IMR-90 (cell line): ENCODE measurements at regions not wholly inside any gene's neighbourhood (a gene's known extent, or its start where the extent isn't known, plus 50 kb on each side); places are given as distances from the start of the nearest gene placed in this dataset.

ENCODE experiments used
- POLR2A ChIP-seq: IDR thresholded peaks from 2 replicates; pipeline ENCODE4 v1.6.1; 2012; ENCODE audit warnings: mild to moderate bottlenecking, low read depth, low read length
- USF2 ChIP-seq: fragments of 150-350 bp; IDR thresholded peaks from 2 replicates; pipeline ENCODE4 v1.6.1; 2017; ENCODE audit warnings: mild to moderate bottlenecking, antibody characterized with exemption, low read length, low read depth
- TF ChIP-seq, protein P1 (sequence below): conservative IDR thresholded peaks from 2 replicates; pipeline ENCODE4 v1.5.1; 2012; ENCODE audit warnings: mild to moderate bottlenecking, low read depth, low read length, improper control_type of control experiment

DNA sequence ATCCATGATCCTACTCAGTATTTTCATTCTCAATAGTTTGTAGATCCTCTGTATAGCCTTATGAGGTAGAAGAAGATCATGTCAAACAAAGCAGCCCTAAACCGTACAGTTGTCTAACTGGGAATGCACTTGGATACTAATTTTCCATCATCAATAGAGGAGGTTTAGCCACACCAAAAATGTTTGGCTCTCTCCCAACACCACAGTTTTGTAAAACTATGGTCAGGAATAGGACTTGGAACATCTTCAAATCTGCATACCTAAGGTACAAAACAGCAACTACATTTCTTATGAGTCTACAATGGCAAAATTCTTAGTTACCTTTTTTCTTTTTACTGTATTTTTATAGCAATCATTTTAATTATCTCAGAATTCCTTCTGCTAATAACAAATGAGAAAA lies 1001.6 kb downstream of the ROBO2 start:
- TF ChIP-seq, protein P1, sequence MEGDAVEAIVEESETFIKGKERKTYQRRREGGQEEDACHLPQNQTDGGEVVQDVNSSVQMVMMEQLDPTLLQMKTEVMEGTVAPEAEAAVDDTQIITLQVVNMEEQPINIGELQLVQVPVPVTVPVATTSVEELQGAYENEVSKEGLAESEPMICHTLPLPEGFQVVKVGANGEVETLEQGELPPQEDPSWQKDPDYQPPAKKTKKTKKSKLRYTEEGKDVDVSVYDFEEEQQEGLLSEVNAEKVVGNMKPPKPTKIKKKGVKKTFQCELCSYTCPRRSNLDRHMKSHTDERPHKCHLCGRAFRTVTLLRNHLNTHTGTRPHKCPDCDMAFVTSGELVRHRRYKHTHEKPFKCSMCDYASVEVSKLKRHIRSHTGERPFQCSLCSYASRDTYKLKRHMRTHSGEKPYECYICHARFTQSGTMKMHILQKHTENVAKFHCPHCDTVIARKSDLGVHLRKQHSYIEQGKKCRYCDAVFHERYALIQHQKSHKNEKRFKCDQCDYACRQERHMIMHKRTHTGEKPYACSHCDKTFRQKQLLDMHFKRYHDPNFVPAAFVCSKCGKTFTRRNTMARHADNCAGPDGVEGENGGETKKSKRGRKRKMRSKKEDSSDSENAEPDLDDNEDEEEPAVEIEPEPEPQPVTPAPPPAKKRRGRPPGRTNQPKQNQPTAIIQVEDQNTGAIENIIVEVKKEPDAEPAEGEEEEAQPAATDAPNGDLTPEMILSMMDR, result no peak
- TF ChIP-seq POLR2A, result no peak
- no peak for TF ChIP-seq USF2
